Sigmoid colon (tissue), 6 donors: ENCODE measurements at regions not wholly inside any gene's neighbourhood (a gene's known extent, or its start where the extent isn't known, plus 50 kb on each side); places are given as distances from the start of the nearest gene placed in this dataset.

Source experiments
- DNase-seq: peaks from one replicate; pipeline ENCODE4 v3.0.0-alpha.2; 2019
- H3K27ac ChIP-seq, 4 donors: fragments of 200-600 bp; sonication (generic); one replicate each; pipeline ENCODE4 v1.5.1; 2016 to 2019; ENCODE audit warnings: mild to moderate bottlenecking in 1 of 4
- H3K27me3 ChIP-seq, 3 donors: fragments of 200-600 bp; sonication (generic); one replicate each; pipeline ENCODE4 v1.5.1; 2019; ENCODE audit warnings: mild to moderate bottlenecking in 1 of 3
- H3K36me3 ChIP-seq, 4 donors: fragments of 200-600 bp; sonication (generic); one replicate each; pipeline ENCODE4 v1.5.1; 2016 to 2019
- H3K4me1 ChIP-seq, 4 donors: fragments of 200-600 bp; sonication (generic); one replicate each; pipeline ENCODE4 v1.5.1; 2017 to 2019
- H3K4me3 ChIP-seq, 4 donors: fragments of 200-600 bp; sonication (generic); one replicate each; pipeline ENCODE4 v1.5.1; 2017 to 2019; ENCODE audit warnings: mild to moderate bottlenecking in 2 of 4, moderate library complexity in 1 of 4
- H3K9me3 ChIP-seq, 4 donors: fragments of 200-600 bp in 3 of 4; sonication (generic) in 3 of 4; one replicate each; pipeline versions ENCODE4 v1.5.1 to v1.6.1; 2013 to 2019
- CTCF ChIP-seq, 4 experiments: fragments of 450-650 bp in 3 of 4; fragments of 200-600 bp in 1 of 4; IDR thresholded peaks; one replicate each; pipeline ENCODE4 v1.5.1; 2016 to 2019; ENCODE audit warnings: antibody characterized with exemption in 4 of 4, mild to moderate bottlenecking in 3 of 4, moderate library complexity in 2 of 4
- EP300 ChIP-seq, 4 donors: sonication (generic); formaldehyde crosslinking; IDR thresholded peaks; one replicate each; pipeline ENCODE4 v1.6.1; 2017; ENCODE audit warnings: antibody characterized with exemption in 4 of 4
- POLR2A ChIP-seq, 2 donors: fragments of 450-650 bp; IDR thresholded peaks; one replicate each; pipeline ENCODE4 v1.6.1; 2016; ENCODE audit warnings: antibody characterized with exemption in 2 of 2, mild to moderate bottlenecking in 2 of 2, moderate library complexity in 2 of 2
- POLR2AphosphoS5 ChIP-seq, 4 donors: sonication (generic); formaldehyde crosslinking; IDR thresholded peaks; one replicate each; pipeline ENCODE4 v1.6.1; 2017; ENCODE audit warnings: antibody characterized with exemption in 4 of 4
- WGBS, 2 donors: extraction: QIAGEN DNeasy Blood & Tissue Kit; methylation state at CpG; one replicate each; pipeline ENCODE4 v1.1.7; 2013; 5-methylcytosine and 5-hydroxymethylcytosine counted together
- intact Hi-C: fragments of 100-400 bp; cut with DNase I; formaldehyde crosslinking; loops from one replicate; pipeline ENCODE4 v1.15.1; 2023
- donor health status: healthy with polysubstance abuse.
- donor health status: healthy.

GRCh38 chr12:107347261-107347660 lies 253.9 kb upstream of the CRY1 start:
- H3K27me3 ChIP-seq, result no peaks in the 10 kb centered on the region
- 94 to 97% methylated on average over 3 of the region's 3 CpGs for WGBS, 2 donors
- no peak for TF ChIP-seq POLR2AphosphoS5 (IDR thresholded peaks at IDR 0.05)
- TF ChIP-seq EP300 (IDR thresholded peaks at IDR 0.05), result no peak
- TF ChIP-seq CTCF (IDR thresholded peaks at IDR 0.05), result no peak
- TF ChIP-seq POLR2A (IDR thresholded peaks at IDR 0.05), result no peak
- no peak for DNase-seq
- H3K27ac ChIP-seq, result no peak overlapping the region
- intact Hi-C loops, result no loop called here
- H3K36me3 ChIP-seq, result no peaks in the 10 kb centered on the region
- no peak overlapping the region for H3K4me3 ChIP-seq
- peaks cover 0 to 9% (median 7%) of the 10 kb centered on the region in 4 donors for H3K4me1 ChIP-seq
- H3K9me3 ChIP-seq, result no peaks in the 10 kb centered on the region

- WGBS, 2 donors, result 10 to 51% methylated on average over 5 of the region's 5 CpGs
- DNase-seq, result no peak
- Histone ChIP-seq H3K9me3 (no peaks in the 10 kb centered on the region), H3K4me3 (no peak overlapping the region), H3K4me1 (peaks cover 0 to 9% (median 7%) of the 10 kb centered on the region in 4 donors), H3K27me3 (no peaks in the 10 kb centered on the region), H3K27ac (peak overlapping the region in 1 of 4 donors; percentile 51), H3K36me3 (no peaks in the 10 kb centered on the region)
- intact Hi-C loops, result no loop called here
- no peak for TF ChIP-seq CTCF (IDR thresholded peaks at IDR 0.05)
- no peak for TF ChIP-seq EP300 (IDR thresholded peaks at IDR 0.05)
- TF ChIP-seq POLR2AphosphoS5 (IDR thresholded peaks at IDR 0.05), result no peak
- TF ChIP-seq POLR2A (IDR thresholded peaks at IDR 0.05), result no peak
Observed at GRCh38 chr12:107349008-107349747, 255.8 kb upstream of the CRY1 start.

- H3K27ac ChIP-seq, result peak overlapping the region in 1 of 4 donors; percentile 5
- TF ChIP-seq CTCF (IDR thresholded peaks at IDR 0.05), result no peak
- no peak for TF ChIP-seq EP300 (IDR thresholded peaks at IDR 0.05)
- no peak for TF ChIP-seq POLR2A (IDR thresholded peaks at IDR 0.05)
- TF ChIP-seq POLR2AphosphoS5 (IDR thresholded peaks at IDR 0.05), result no peak
- 37 to 71% methylated on average over 2 of the region's 2 CpGs for WGBS, 2 donors
- intact Hi-C loops, result no loop called here
- H3K4me1 ChIP-seq, result peaks cover 0 to 9% (median 7%) of the 10 kb centered on the region in 4 donors
- no peaks in the 10 kb centered on the region for H3K36me3 ChIP-seq
- DNase-seq, result no peak
- no peaks in the 10 kb centered on the region for H3K9me3 ChIP-seq
- no peak overlapping the region for H3K4me3 ChIP-seq
- no peaks in the 10 kb centered on the region for H3K27me3 ChIP-seq
Observed at GRCh38 chr12:107349839-107350238, 256.5 kb upstream of the CRY1 start.

GRCh38 chr12:107351109-107351508 lies 257.8 kb upstream of the CRY1 start:
- 90 to 95% methylated on average over 3 of the region's 3 CpGs for WGBS, 2 donors
- Histone ChIP-seq H3K36me3 (no peaks in the 10 kb centered on the region), H3K4me3 (no peak overlapping the region), H3K27me3 (no peaks in the 10 kb centered on the region), H3K9me3 (no peaks in the 10 kb centered on the region), H3K27ac (no peak overlapping the region), H3K4me1 (peaks cover 0 to 20% (median 7%) of the 10 kb centered on the region in 4 donors)
- no peak for TF ChIP-seq EP300 (IDR thresholded peaks at IDR 0.05)
- intact Hi-C loops, result no loop called here
- no peak for DNase-seq

GRCh38 chr12:107351713-107352112 lies 258.4 kb upstream of the CRY1 start:
- intact Hi-C loops, result no loop called here
- Histone ChIP-seq H3K9me3 (no peaks in the 10 kb centered on the region), H3K27me3 (no peaks in the 10 kb centered on the region)

More at GRCh38 chr12:107351713-107352112, 258.4 kb upstream of the CRY1 start:
- TF ChIP-seq EP300 (IDR thresholded peaks at IDR 0.05) (no peak), POLR2AphosphoS5 (IDR thresholded peaks at IDR 0.05) (no peak), CTCF (IDR thresholded peaks at IDR 0.05) (no peak), POLR2A (IDR thresholded peaks at IDR 0.05) (no peak)
- no peak for DNase-seq
- Histone ChIP-seq H3K4me3 (no peak overlapping the region), H3K36me3 (no peaks in the 10 kb centered on the region), H3K4me1 (peaks cover 0 to 26% (median 9%) of the 10 kb centered on the region in 4 donors), H3K27ac (no peak overlapping the region)
